HEK293 (cell line): ENCODE measurements at regions not wholly inside any gene's neighbourhood (a gene's known extent, or its start where the extent isn't known, plus 50 kb on each side); places are given as distances from the start of the nearest gene placed in this dataset.

Source experiments
- CTCF ChIA-PET: fragments of 350-600 bp; formaldehyde crosslinking; extraction: SDS; loops from one replicate; lab custom pipeline; 2021; ENCODE audit warnings: antibody characterized with exemption; lab: Yijun Ruan, JAX
- POLR2A ChIA-PET: fragments of 300-600 bp; formaldehyde crosslinking; extraction: SDS; loops from one replicate; lab custom pipeline; 2020; ENCODE audit warnings: antibody characterized with exemption, inconsistent platforms; lab: Yijun Ruan, JAX
- H3K27ac ChIP-seq: fragments of 200-500 bp; sonication (Bioruptor generic); 2 replicates; pipeline ENCODE4 v1.5.1; 2014; ENCODE audit warnings: low read depth, low read length, control low read depth, inconsistent platforms; ENCODE audit errors: extremely low read depth
- H3K36me3 ChIP-seq, 2 experiments: fragments of 200-500 bp in 1 of 2; sonication (Bioruptor generic) in 1 of 2; 1 replicate in 1 of 2; 2 replicates in 1 of 2; pipeline ENCODE4 v1.5.1; 2014 to 2017; ENCODE audit warnings: inconsistent platforms in 2 of 2, low read length in 2 of 2; ENCODE audit not compliant: control insufficient read depth in 2 of 2, insufficient read depth in 1 of 2
- H3K4me1 ChIP-seq: fragments of 200-500 bp; sonication (Bioruptor generic); 2 replicates; pipeline ENCODE4 v1.5.1; 2014; ENCODE audit warnings: mild to moderate bottlenecking, low read length, inconsistent platforms; ENCODE audit not compliant: control insufficient read depth, insufficient read depth
- H3K4me3 ChIP-seq: 2 replicates; pipeline ENCODE4 v1.5.1; 2011; ENCODE audit warnings: low read depth, mild to moderate bottlenecking, control low read depth, low read length, moderate library complexity
- H3K9me3 ChIP-seq: fragments of 200-500 bp; sonication (Bioruptor generic); 2 replicates; pipeline ENCODE4 v1.5.1; 2014; ENCODE audit warnings: low read depth, low read length, inconsistent platforms; ENCODE audit not compliant: control insufficient read depth, insufficient read depth
- HIC1 ChIP-seq: fragments of 450-650 bp; formaldehyde crosslinking; IDR thresholded peaks from 2 replicates; pipeline ENCODE4 v1.5.1; 2016; ENCODE audit warnings: missing biosample characterization, missing genetic modification characterization
- HOXD13 ChIP-seq: sonication (generic); formaldehyde crosslinking; IDR thresholded peaks from 2 replicates; pipeline ENCODE4 v1.8.0; 2022; ENCODE audit warnings: missing genetic modification reagents, borderline replicate concordance
- MEIS1 ChIP-seq: sonication (generic); formaldehyde crosslinking; IDR thresholded peaks from 2 replicates; pipeline ENCODE4 v1.8.1; 2022; ENCODE audit warnings: missing genetic modification reagents, mild to moderate bottlenecking, borderline replicate concordance
- PRDM10 ChIP-seq: fragments of 450-650 bp; formaldehyde crosslinking; IDR thresholded peaks from 2 replicates; pipeline ENCODE4 v1.5.1; 2016; ENCODE audit warnings: missing biosample characterization, missing genetic modification characterization
- SALL2 ChIP-seq: fragments of 450-650 bp; formaldehyde crosslinking; IDR thresholded peaks from 2 replicates; pipeline ENCODE4 v1.5.0; 2017; ENCODE audit warnings: missing biosample characterization, mild to moderate bottlenecking, missing genetic modification characterization, borderline replicate concordance
- ZBTB11 ChIP-seq: fragments of 450-650 bp; formaldehyde crosslinking; conservative IDR thresholded peaks from 2 replicates; pipeline ENCODE4 v1.5.1; 2016; ENCODE audit warnings: low read depth, missing biosample characterization, missing genetic modification characterization
- ZBTB17 ChIP-seq: fragments of 450-650 bp; formaldehyde crosslinking; IDR thresholded peaks from 2 replicates; pipeline ENCODE4 v1.5.1; 2016; ENCODE audit warnings: missing biosample characterization, missing genetic modification characterization
- ZBTB20 ChIP-seq: fragments of 450-650 bp; formaldehyde crosslinking; IDR thresholded peaks from 2 replicates; pipeline ENCODE4 v1.5.1; 2016; ENCODE audit warnings: missing biosample characterization, missing genetic modification characterization
- ZEB2 ChIP-seq: fragments of 450-650 bp; formaldehyde crosslinking; IDR thresholded peaks from 2 replicates; pipeline ENCODE4 v1.5.1; 2016; ENCODE audit warnings: missing biosample characterization, missing genetic modification characterization
- ZFP41 ChIP-seq: fragments of 450-650 bp; formaldehyde crosslinking; IDR thresholded peaks from 2 replicates; pipeline ENCODE4 v1.5.1; 2016; ENCODE audit warnings: missing biosample characterization, missing genetic modification characterization, borderline replicate concordance
- ZFP69B ChIP-seq: fragments of 450-650 bp; formaldehyde crosslinking; IDR thresholded peaks from 2 replicates; pipeline ENCODE4 v1.5.1; 2016; ENCODE audit warnings: missing biosample characterization, missing genetic modification characterization
- ZNF121 ChIP-seq: fragments of 450-650 bp; formaldehyde crosslinking; IDR thresholded peaks from 2 replicates; pipeline ENCODE4 v1.5.1; 2016; ENCODE audit warnings: missing biosample characterization, missing genetic modification characterization
- ZNF140 ChIP-seq: fragments of 450-650 bp; formaldehyde crosslinking; IDR thresholded peaks from 2 replicates; pipeline ENCODE4 v1.5.1; 2016; ENCODE audit warnings: missing biosample characterization, missing genetic modification characterization
- ZNF19 ChIP-seq: fragments of 450-650 bp; formaldehyde crosslinking; IDR thresholded peaks from 2 replicates; pipeline ENCODE4; 2016; ENCODE audit warnings: missing biosample characterization, missing genetic modification characterization, low read depth
- ZNF2 ChIP-seq: fragments of 450-650 bp; formaldehyde crosslinking; IDR thresholded peaks from 2 replicates; pipeline ENCODE4 v1.5.1; 2016; ENCODE audit warnings: missing biosample characterization, missing genetic modification characterization
- ZNF221 ChIP-seq: fragments of 450-650 bp; formaldehyde crosslinking; IDR thresholded peaks from 2 replicates; pipeline ENCODE4 v1.5.1; 2017; ENCODE audit warnings: missing biosample characterization, missing genetic modification characterization, borderline replicate concordance
- ZNF280C ChIP-seq: fragments of 450-650 bp; formaldehyde crosslinking; IDR thresholded peaks from 2 replicates; pipeline ENCODE4 v1.5.1; 2016; ENCODE audit warnings: missing biosample characterization, missing genetic modification characterization
- ZNF292 ChIP-seq: fragments of 450-650 bp; formaldehyde crosslinking; IDR thresholded peaks from 2 replicates; pipeline ENCODE4 v1.5.1; 2016; ENCODE audit warnings: low read depth, missing biosample characterization, missing genetic modification characterization, borderline replicate concordance
- ZNF335 ChIP-seq: fragments of 450-650 bp; formaldehyde crosslinking; conservative IDR thresholded peaks from 2 replicates; pipeline ENCODE4 v1.5.1; 2016; ENCODE audit warnings: missing biosample characterization, missing genetic modification characterization
- ZNF423 ChIP-seq: fragments of 450-650 bp; formaldehyde crosslinking; IDR thresholded peaks from 2 replicates; pipeline ENCODE4 v1.5.1; 2016; ENCODE audit warnings: missing biosample characterization, missing genetic modification characterization
- ZNF514 ChIP-seq: fragments of 450-650 bp; formaldehyde crosslinking; IDR thresholded peaks from 2 replicates; pipeline ENCODE4 v1.5.1; 2016; ENCODE audit warnings: missing biosample characterization, missing genetic modification characterization
- ZNF530 ChIP-seq: fragments of 450-650 bp; formaldehyde crosslinking; IDR thresholded peaks from 2 replicates; pipeline ENCODE4 v1.5.1; 2016; ENCODE audit warnings: low read depth, missing biosample characterization, missing genetic modification characterization
- ZNF623 ChIP-seq: fragments of 450-650 bp; formaldehyde crosslinking; IDR thresholded peaks from 2 replicates; pipeline ENCODE4 v1.5.1; 2016; ENCODE audit warnings: missing biosample characterization, missing genetic modification characterization
- ZNF704 ChIP-seq: fragments of 450-650 bp; formaldehyde crosslinking; IDR thresholded peaks from 2 replicates; pipeline ENCODE4 v1.5.1; 2016; ENCODE audit warnings: missing biosample characterization, missing genetic modification characterization
- ZNF791 ChIP-seq: fragments of 450-650 bp; formaldehyde crosslinking; IDR thresholded peaks from 2 replicates; pipeline ENCODE4 v1.5.1; 2016; ENCODE audit warnings: missing biosample characterization, missing genetic modification characterization

GRCh38 chr17:68759343-68760140 is 158.4 kb upstream of the FAM20A start:
- Histone ChIP-seq H3K36me3 (no peaks in the 10 kb centered on the region), H3K4me1 (peaks cover 6% of the 10 kb centered on the region), H3K27ac (peak overlapping the region; percentile 52; the same call in 1 of the 2 replicates), H3K9me3 (no peaks in the 10 kb centered on the region), H3K4me3 (peak overlapping the region; percentile 45)
- POLR2A ChIA-PET: no interaction called here
- CTCF ChIA-PET: interaction anchor here (0.6 to 1.2 kb wide), 13 partner anchors 12 to 796 kb away, joined by 3 to 13 read pairs (median 3); no protein-coding TSS in a partner anchor
- TF ChIP-seq ZFP69B (tag by site-specific recombination) (no peak), ZBTB20 (tag by site-specific recombination) (0 out of 2 replicates have a peak, but pooled peaks have one; percentile 32), ZNF221 (tag by site-specific recombination) (no peak), ZNF623 (no peak), MEIS1 (CRISPR knock-in tag) (no peak), ZNF514 (tag by site-specific recombination) (no peak), ZBTB17 (peak; percentile 76), ZNF140 (no peak), ZNF292 (tag by site-specific recombination) (no peak), ZNF423 (tag by site-specific recombination) (no peak; the same call in 1 of the 2 replicates), ZNF19 (tag by site-specific recombination) (no peak), HOXD13 (CRISPR knock-in tag) (no peak), ZFP41 (tag by site-specific recombination) (no peak), ZNF121 (tag by site-specific recombination) (0 out of 2 replicates have a peak, but pooled peaks have one; percentile 12), ZNF2 (0 out of 2 replicates have a peak, but pooled peaks have one; percentile 12), ZBTB11 (tag by site-specific recombination) (no peak), ZNF280C (tag by site-specific recombination) (no peak), ZNF791 (tag by site-specific recombination) (no peak), ZNF704 (no peak), ZNF530 (tag by site-specific recombination) (no peak), SALL2 (no peak), ZNF335 (tag by site-specific recombination) (peak; percentile 98), PRDM10 (peak; percentile 54), ZEB2 (tag by site-specific recombination) (no peak), HIC1 (tag by site-specific recombination) (no peak)
